Kidney capillary endothelial cell (primary cell): ENCODE measurements at regions not wholly inside any gene's neighbourhood (a gene's known extent, or its start where the extent isn't known, plus 50 kb on each side); places are given as distances from the start of the nearest gene placed in this dataset.
"Not testable (repeated sequence)": the region's sequence is repeated elsewhere in the genome, so short reads cannot be mapped to it uniquely, and the experiment has no call there.

Experiments
- DNase-seq: peaks from one replicate; pipeline ENCODE4 v3.0.0-alpha.2; 2018; ENCODE audit warnings: low spot score

GRCh38 chr16:65725156-65725845 lies 603.4 kb upstream of the CDH11 start:
- no peak for DNase-seq

DNA sequence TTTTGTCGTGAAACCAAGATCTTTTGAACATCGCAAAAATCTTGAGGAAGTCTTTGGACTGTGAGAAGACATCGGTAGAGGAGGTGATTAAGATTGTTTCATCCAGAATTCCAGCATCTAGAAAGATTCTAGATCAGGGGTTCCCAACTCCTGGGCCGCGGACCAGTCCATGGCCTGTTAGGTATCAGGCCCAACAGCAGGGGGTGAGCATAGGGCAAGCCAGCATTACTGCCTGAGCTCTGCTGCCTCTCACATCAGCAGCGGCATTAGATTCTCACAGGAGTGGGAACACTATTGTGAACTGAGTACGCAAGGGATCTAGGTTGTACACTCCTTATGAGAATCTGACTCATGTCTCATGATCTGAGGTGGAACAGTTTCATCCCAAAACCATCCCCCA lies 600.6 kb upstream of the CDH11 start:
- DNase-seq, result no peak

- no peak for DNase-seq
Measured at GRCh38 chr16:65717846-65718245, 596.0 kb upstream of the CDH11 start.

DNA sequence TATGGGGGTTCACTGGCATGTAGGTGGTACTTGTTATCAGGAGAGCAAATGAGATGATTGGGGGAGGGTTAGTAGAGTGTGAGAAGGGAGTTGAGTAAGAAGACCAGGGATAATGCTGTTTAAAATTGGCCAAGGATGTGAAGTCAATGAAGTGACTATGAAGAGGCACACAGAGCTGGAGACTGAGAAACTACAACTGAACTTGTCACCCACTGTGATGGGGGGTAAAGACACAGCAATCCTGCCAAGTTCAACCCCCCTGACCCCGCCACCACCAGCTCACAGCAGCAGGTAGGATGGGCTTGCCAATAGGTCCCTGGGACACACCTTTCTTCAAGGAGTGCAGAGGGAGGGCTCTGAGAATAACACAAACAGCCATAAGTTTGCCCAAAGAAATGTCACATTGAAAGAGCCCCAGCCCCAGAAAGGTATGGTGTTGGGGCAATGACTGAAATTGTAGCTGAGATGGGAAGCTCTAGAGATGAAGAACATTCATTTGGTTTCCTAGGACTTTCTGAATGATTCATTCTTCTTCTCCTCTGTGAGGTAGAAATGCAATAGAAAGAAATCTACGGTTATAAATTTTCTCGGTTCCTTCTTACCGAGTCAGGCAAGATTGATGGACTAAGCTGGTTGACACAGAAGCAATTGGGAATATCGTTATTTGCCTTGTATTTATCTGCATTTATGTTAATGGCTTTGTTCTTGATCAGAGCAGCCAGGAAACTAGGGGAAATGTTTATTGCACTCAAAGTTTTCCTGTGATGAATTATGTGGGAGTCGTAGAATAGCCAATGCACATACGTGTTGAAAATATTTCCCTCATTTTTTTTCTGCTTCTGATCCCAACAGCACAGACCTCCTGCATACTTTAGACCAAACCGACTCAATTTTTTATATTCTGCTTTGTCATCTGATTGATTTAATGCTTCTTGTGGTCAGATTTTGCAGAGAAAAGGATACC lies 595.2 kb upstream of the CDH11 start:
- DNase-seq, result no peak

DNA sequence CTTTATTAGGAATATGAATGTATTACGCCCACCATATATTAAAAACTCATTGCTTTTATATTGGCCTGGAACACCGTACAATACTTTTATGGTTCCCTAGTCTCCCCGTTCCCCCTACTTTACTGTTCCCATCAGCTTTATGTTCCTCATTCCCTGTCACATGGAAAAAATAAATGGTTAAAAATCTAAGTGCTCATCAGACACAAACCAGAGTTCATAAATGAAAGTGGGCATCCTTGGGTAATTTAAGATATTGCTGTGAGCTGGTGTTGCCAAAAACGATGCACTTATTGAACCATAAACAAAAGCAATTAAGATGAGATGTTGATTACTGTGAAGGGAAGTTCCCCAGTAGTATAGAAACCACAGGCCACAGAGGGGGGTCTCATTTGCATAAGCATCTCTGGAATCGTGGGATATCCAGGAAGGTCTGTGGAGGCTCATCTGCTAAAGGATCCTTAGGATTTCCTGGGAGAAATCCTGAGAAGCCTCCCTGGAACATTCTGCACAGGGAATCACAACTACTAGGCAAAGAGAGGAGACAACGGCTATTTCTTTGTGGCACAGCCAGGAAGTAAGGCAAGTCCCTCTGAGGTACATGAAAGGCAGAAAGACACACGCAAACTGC lies 591.4 kb upstream of the CDH11 start:
- DNase-seq, result no peak

- DNase-seq, result no peak
Measured at GRCh38 chr16:65710107-65710506, 588.2 kb upstream of the CDH11 start.

DNA sequence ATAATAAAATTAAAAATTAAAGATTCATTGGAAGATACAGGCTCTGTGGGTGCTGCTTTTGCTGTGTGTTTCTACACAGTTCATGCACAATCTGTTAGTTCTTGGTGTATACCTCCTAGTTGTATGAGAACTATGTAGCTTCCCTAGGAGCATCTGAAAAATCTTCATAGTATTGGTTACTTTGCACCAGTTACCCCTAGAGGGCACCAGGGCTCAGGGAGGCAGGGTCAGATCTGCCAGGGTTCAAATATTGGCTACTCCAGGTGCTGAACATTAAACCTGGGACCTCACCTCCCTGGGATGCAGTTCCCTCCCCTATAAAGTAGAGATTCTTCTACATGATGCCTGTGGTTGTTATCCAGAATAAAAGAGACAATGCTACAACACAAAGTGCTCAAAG lies 583.0 kb upstream of the CDH11 start:
- no peak for DNase-seq

- DNase-seq, result no peak
Measured at GRCh38 chr16:65702707-65703402, 581.0 kb upstream of the CDH11 start.

GRCh38 chr16:65700596-65700995 lies 578.7 kb upstream of the CDH11 start:
- DNase-seq, result no peak

GRCh38 chr16:65698791-65699321 lies 577.0 kb upstream of the CDH11 start:
- DNase-seq, result no peak

DNA sequence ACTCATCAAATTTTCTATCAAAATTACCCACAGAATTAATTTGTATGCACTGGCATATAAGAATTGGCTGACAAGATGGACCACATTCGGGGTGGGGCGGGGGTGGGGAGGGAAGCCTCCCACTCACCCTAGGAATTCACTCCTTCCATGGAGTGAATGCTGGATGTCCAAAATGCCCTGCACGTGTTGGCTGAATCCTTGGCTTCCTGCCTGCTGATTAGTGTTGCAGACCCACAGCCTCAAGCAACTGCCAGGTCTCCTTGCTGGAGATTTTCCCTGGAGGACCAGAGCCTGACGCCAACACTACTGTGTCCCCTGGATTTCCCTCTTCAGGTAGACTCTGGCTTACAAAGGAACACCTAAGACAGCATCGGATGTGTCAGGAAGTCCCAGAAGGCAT lies 575.7 kb upstream of the CDH11 start:
- no peak for DNase-seq

DNA sequence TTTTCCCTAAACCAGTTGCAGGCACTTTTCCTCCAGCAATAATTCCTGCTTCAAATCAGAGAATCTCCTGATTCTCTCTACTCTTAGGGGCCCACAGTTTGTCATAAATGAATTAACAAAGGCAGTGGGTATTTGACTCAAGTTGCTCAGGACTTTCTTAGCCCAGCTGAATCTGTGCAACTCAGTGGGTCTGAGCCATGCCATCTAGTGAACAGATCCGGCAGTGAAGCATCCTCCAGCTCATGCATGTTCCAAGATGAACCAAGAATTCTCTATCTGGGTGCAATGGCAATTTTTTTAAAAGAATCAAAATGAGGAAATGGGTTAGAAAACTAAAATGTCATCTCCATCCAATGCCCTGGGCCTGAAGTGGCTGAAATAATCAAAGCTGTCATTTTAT lies 575.2 kb upstream of the CDH11 start:
- no peak for DNase-seq

DNA sequence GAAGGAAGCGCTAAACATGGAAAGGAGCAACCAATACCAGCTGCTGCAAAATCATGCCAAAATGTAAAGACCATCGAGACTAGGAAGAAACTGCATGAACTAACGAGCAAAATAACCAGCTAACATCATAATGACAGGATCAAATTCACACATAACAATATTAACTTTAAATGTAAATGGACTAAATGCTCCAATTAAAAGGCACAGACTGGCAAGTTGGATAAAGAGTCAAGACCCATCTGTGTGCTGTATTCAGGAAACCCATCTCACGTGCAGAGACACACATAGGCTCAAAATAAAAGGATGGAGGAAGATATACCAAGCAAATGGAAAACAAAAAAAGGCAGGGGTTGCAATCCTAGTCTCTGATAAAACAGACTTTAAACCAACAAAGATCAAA lies 570.0 kb upstream of the CDH11 start:
- DNase-seq, result not testable (repeated sequence)

- DNase-seq, result no peak
Measured at GRCh38 chr16:65689726-65690125, 567.9 kb upstream of the CDH11 start.

DNA sequence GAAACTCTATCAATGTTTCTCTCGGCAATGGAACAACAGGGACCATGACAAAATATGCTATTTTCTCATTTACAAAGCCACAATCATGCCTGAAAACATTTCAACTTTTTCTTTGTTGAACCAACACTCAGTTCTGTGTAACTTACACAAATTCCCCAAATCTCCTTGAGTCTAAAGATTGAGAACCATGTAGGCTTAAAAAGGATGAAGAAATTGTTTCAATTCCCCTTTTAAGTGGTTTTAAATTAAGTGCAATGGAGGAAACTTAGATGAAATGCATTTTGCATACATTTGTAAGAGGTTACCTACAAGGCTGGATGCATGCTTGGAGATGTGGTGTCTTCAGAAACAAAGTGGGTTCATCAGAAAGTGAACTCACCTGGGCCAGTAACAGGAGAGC lies 566.4 kb upstream of the CDH11 start:
- DNase-seq, result no peak

GRCh38 chr16:65684230-65684629 lies 562.4 kb upstream of the CDH11 start:
- DNase-seq, result no peak

DNA sequence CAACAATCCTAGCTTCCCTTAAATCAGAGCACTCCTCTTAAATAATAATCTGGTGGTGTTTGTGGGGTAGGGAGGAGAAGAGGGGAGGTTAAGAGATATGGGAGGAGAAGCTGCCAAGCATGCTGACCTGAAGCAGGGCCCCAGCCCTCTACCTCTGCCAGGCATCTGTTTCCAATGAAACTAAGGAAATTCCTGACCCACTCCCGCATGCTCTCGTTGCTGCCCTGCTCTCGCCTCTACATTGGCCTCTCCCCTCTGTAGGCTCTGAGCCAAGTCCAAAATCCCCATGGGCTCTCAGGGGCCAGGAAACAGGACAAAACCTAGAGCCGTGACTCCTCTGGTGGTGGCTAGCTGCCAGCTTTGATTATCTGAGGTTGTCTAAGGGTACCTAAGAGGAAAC lies 559.5 kb upstream of the CDH11 start:
- DNase-seq, result no peak

DNA sequence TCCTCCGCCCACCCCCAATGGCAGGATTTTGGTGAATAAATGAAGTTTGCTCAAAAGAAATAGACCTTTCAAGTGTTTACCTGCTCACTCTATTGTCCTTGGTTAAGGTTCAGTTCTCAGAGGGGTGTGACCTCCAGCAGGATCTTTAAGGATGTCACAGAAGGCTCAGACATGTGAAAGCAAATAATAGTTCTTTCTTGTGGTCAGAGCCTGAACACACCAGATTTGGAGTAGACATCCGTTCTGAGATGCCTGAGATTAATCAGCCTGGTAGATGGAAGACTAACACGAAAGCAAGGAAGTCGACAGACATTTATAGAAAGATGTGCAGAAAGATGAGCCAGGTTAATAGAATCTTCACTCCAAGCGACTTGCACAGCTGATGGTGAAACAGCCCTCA lies 557.9 kb upstream of the CDH11 start:
- DNase-seq, result no peak

DNA sequence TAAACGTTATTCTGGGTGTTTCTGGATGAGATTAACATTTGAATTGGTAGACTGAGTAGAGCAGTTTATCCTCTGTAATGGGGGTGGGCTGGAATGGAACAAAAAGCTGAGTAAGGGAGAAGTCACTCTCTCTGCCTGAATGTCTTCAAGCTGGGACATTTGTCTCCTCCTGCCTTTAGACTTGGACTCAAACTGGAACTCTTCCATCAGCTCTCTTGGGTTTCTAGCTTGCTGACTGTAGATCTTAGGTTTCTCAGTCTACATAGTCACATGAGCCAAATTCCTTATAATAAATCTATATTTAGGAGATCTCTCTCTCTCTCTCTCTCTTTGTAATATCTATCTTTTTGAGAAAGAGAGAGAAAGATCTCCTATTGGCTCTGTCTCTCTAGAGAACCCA lies 553.3 kb upstream of the CDH11 start:
- no peak for DNase-seq

GRCh38 chr16:65672960-65673359 lies 551.1 kb upstream of the CDH11 start:
- DNase-seq, result no peak

DNA sequence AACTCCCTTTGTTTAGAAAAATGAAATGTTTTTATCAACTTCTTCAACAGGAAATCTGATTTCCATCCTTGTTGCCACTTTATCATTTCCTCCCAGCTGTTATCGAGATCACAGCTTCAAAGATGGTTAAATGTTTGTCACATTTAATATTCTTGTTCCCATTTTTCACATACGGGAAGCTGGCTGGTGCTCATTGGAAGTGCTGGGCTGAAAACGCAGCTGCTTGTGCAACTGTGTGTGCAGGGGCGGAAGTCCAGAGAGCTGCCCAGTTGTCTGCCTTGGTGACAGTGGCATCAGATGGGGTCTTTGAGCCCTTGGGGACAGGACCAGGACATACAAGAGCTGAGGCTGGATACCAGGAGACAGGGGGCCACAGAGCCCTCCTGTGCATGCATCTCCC lies 549.2 kb upstream of the CDH11 start:
- DNase-seq, result no peak

DNA sequence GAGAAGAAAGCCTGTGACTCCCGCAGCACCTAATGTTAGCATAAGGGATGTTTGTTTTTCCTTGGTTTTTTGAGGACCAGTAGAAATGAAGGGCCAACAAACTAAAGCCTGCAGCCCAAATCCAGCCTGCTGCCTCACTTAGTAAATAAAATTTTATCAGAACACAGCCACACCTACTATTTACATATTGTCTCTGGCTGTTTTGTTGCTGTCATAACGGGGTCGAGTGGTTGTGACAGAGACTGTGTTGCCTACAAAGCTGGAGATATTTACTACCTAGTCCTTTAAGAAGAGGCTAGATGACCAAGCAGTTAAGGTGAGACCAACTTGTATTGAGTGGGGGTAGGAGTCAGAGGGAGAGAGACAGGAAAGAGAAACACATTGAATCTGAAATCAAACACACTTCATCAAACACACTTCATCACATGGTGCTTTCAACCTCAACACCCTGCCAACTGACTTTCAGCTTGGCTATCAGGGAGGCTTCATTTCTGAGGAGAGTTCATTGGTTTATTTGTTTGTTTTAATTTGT lies 546.3 kb upstream of the CDH11 start:
- DNase-seq, result no peak
